GM12878 (cell line): ENCODE measurements at regions not wholly inside any gene's neighbourhood (a gene's known extent, or its start where the extent isn't known, plus 50 kb on each side); places are given as distances from the start of the nearest gene placed in this dataset.

Experiments used
- ATAC-seq: fragments of 200-7000 bp; cut with Tn5 transposase; 3 replicates; pipeline ENCODE4 v1.9.1; 2020; ENCODE audit warnings: mild to moderate bottlenecking, moderate library complexity
- BruUV-seq: library from RNA; stranded (reverse); fragments of 400-500 nt; replicated peaks from 2 replicates; lab custom pipeline; 2021; lab: Mats Ljungman, UMichigan
- CTCF ChIA-PET: fragments of 300-600 bp; sonication (Branson Sonifier 250); formaldehyde crosslinking; extraction: SDS; loops from one replicate; lab custom pipeline; 2021; ENCODE audit warnings: inconsistent platforms; lab: Yijun Ruan, JAX
- POLR2A ChIA-PET: fragments of 350-600 bp; formaldehyde crosslinking; extraction: SDS; loops from one replicate; lab custom pipeline; 2021; ENCODE audit warnings: inconsistent platforms; lab: Charles Lee
- RAD21 ChIA-PET: fragments of 300-600 bp; sonication (Branson Sonifier 250); formaldehyde crosslinking; loops from one replicate; lab custom pipeline; 2023; ENCODE audit warnings: antibody characterized with exemption; ENCODE audit not compliant: unreplicated experiment; lab: Charles Lee
- SMC1A ChIA-PET: fragments of 300-600 bp; sonication (Branson Sonifier 250); formaldehyde crosslinking; loops from one replicate; lab custom pipeline; 2023; ENCODE audit not compliant: unreplicated experiment, uncharacterized antibody; lab: Charles Lee
- DNase-seq: peaks from one replicate; pipeline ENCODE4 v3.0.0-alpha.2; 2011; ENCODE audit warnings: low read depth, low spot score
- FAIRE-seq: peaks from 3 replicates; lab custom pipeline; 2011; peaks lifted over from hg19 to GRCh38; lab: Jason Lieb, UNC
- H2AFZ ChIP-seq: 2 replicates; pipeline ENCODE4 v1.6.0; 2011; ENCODE audit warnings: low read depth, low read length, control low read depth; ENCODE audit not compliant: control insufficient read depth
- H3K27ac ChIP-seq: 2 replicates; pipeline ENCODE4 v1.5.1; 2011; ENCODE audit warnings: control low read depth; ENCODE audit not compliant: control insufficient read depth, insufficient read depth
- H3K27me3 ChIP-seq, 2 experiments: replicated peaks in 1 of 2; 2 replicates each; pipeline versions ENCODE4 v1.6.0 to v1.6.1; 2011; ENCODE audit warnings: low read length in 1 of 2; ENCODE audit not compliant: control insufficient read depth in 2 of 2, insufficient read depth in 2 of 2
- H3K36me3 ChIP-seq, 2 experiments: 2 replicates each; pipeline ENCODE4 v1.5.1; 2011; ENCODE audit warnings: low read length in 1 of 2; ENCODE audit not compliant: control insufficient read depth in 2 of 2, insufficient read depth in 2 of 2
- H3K4me1 ChIP-seq: 2 replicates; pipeline ENCODE4 v1.6.1; 2011; ENCODE audit warnings: mild to moderate bottlenecking, low read length, moderate library complexity, mixed read lengths; ENCODE audit not compliant: control insufficient read depth, insufficient read depth
- H3K4me2 ChIP-seq: 2 replicates; pipeline ENCODE4 v1.6.0; 2011; ENCODE audit warnings: control low read depth; ENCODE audit not compliant: control insufficient read depth, insufficient read depth
- H3K4me3 ChIP-seq: fragments of 200-600 bp; sonication (generic); 2 replicates; pipeline ENCODE4 v1.5.1; 2016
- H3K79me2 ChIP-seq: 2 replicates; pipeline ENCODE4 v1.6.0; 2011; ENCODE audit warnings: low read length; ENCODE audit not compliant: control insufficient read depth, insufficient read depth
- H3K9ac ChIP-seq: 2 replicates; pipeline ENCODE4 v1.8.0; 2011; ENCODE audit warnings: low read length, control low read depth, mixed read lengths; ENCODE audit not compliant: control insufficient read depth, insufficient read depth
- H3K9me3 ChIP-seq: replicated peaks from 3 replicates; pipeline ENCODE4 v1.5.1; 2011; ENCODE audit warnings: mild to moderate bottlenecking, low read length; ENCODE audit not compliant: control insufficient read depth, insufficient read depth
- H4K20me1 ChIP-seq: 2 replicates; pipeline ENCODE4 v1.6.0; 2011; ENCODE audit not compliant: control insufficient read depth, insufficient read depth
- BACH1 ChIP-seq: fragments of 450-650 bp; IDR thresholded peaks from 2 replicates; pipeline ENCODE4 v1.6.1; 2017; ENCODE audit warnings: mild to moderate bottlenecking, borderline replicate concordance
- CBFB ChIP-seq: IDR thresholded peaks from 2 replicates; pipeline ENCODE4 v1.6.1; 2016; ENCODE audit warnings: antibody characterized with exemption, low read depth
- CBX5 ChIP-seq: sonication (generic); IDR thresholded peaks from 2 replicates; pipeline ENCODE4 v1.6.1; 2016; ENCODE audit warnings: low read depth, moderate library complexity, mild to moderate bottlenecking, inconsistent platforms
- CEBPZ ChIP-seq: fragments of 150-350 bp; IDR thresholded peaks from 2 replicates; pipeline ENCODE4 v1.6.1; 2016; ENCODE audit warnings: low read depth, low read length
- CREB1 ChIP-seq: IDR thresholded peaks from 2 replicates; pipeline ENCODE4 v1.6.1; 2012; ENCODE audit warnings: low read depth, mild to moderate bottlenecking, inconsistent platforms
- DPF2 ChIP-seq: fragments of 450-650 bp; IDR thresholded peaks from 2 replicates; pipeline ENCODE4 v1.6.1; 2017; ENCODE audit warnings: mild to moderate bottlenecking
- ESRRA ChIP-seq: IDR thresholded peaks from 2 replicates; pipeline ENCODE4 v1.6.1; 2012; ENCODE audit warnings: mild to moderate bottlenecking, low read length, improper control_type of control experiment
- FOS ChIP-seq: IDR thresholded peaks from 3 replicates; pipeline ENCODE4 v1.6.1; 2011; ENCODE audit warnings: borderline replicate concordance; ENCODE audit not compliant: insufficient read length; ENCODE audit errors: extremely low read depth
- KAT2A ChIP-seq: conservative IDR thresholded peaks from 2 replicates; pipeline ENCODE4 v1.6.1; 2011; ENCODE audit warnings: low read depth, low read length; ENCODE audit not compliant: control insufficient read depth
- MEF2B ChIP-seq: fragments of 450-650 bp; IDR thresholded peaks from 2 replicates; pipeline ENCODE4 v1.6.1; 2018; ENCODE audit warnings: mild to moderate bottlenecking, moderate library complexity; ENCODE audit not compliant: partially characterized antibody, poor library complexity, severe bottlenecking
- NFXL1 ChIP-seq: fragments of 450-650 bp; IDR thresholded peaks from 2 replicates; pipeline ENCODE4 v1.6.1; 2017; ENCODE audit warnings: antibody characterized with exemption, mild to moderate bottlenecking, borderline replicate concordance
- NR2C2 ChIP-seq: IDR thresholded peaks from 2 replicates; pipeline ENCODE4 v1.6.1; 2011; ENCODE audit warnings: borderline replicate concordance, low read depth; ENCODE audit not compliant: control insufficient read depth, insufficient read length
- NR2F1 ChIP-seq: fragments of 450-650 bp; conservative IDR thresholded peaks from 2 replicates; pipeline ENCODE4 v1.6.1; 2017; ENCODE audit warnings: mild to moderate bottlenecking
- PAX8 ChIP-seq: fragments of 450-650 bp; IDR thresholded peaks from 2 replicates; pipeline ENCODE4 v1.6.1; 2017; ENCODE audit warnings: mild to moderate bottlenecking, moderate library complexity
- RAD51 ChIP-seq: fragments of 450-650 bp; IDR thresholded peaks from 2 replicates; pipeline ENCODE4 v1.6.1; 2016; ENCODE audit warnings: moderate library complexity, mild to moderate bottlenecking, inconsistent platforms
- RFX5 ChIP-seq: IDR thresholded peaks from 2 replicates; pipeline ENCODE4 v1.6.1; 2011; ENCODE audit warnings: low read depth, low read length, improper control_type of control experiment
- TAF1 ChIP-seq: IDR thresholded peaks from 2 replicates; pipeline ENCODE4 v1.6.1; 2011; ENCODE audit warnings: mild to moderate bottlenecking, low read depth, low read length, borderline replicate concordance
- TBL1XR1 ChIP-seq: IDR thresholded peaks from 2 replicates; pipeline ENCODE4 v1.6.1; 2012; ENCODE audit warnings: low read depth, low read length, improper control_type of control experiment
- ZBED1 ChIP-seq: IDR thresholded peaks from 2 replicates; pipeline ENCODE4 v1.6.1; 2016; ENCODE audit warnings: borderline replicate concordance
- ZNF24 ChIP-seq: fragments of 450-650 bp; IDR thresholded peaks from 2 replicates; pipeline ENCODE4 v1.6.1; 2017; ENCODE audit warnings: antibody characterized with exemption, mild to moderate bottlenecking
- WGBS: methylation state at CpG from one replicate; pipeline ENCODE4 v1.1.6; 2016; ENCODE audit warnings: low lambda C conversion rate; ENCODE audit not compliant: insufficient replicate concordance, insufficient coverage; ENCODE audit errors: missing lambda C conversion rate; 5-methylcytosine and 5-hydroxymethylcytosine counted together
- in situ Hi-C: fragments of 300-500 bp; cut with MboI; formaldehyde crosslinking; loops from 9 replicates; pipeline ENCODE4 v1.14.3; 2018; ENCODE audit warnings: mixed read lengths
- intact Hi-C: fragments of 100-400 bp; cut with micrococcal nuclease; formaldehyde crosslinking; loops from one replicate; pipeline ENCODE4 v1.14.2; 2022; ENCODE audit not compliant: unreplicated experiment

GRCh38 chr1:38708701-38709258, 150.8 kb downstream of the RRAGC start:
- ChIA-PET CTCF (no interaction called here), POLR2A (no interaction called here), SMC1A (no interaction called here), RAD21 (no interaction called here)
- H3K27ac ChIP-seq, result no peak overlapping the region
- no peak overlapping the region for H3K9ac ChIP-seq
- TF ChIP-seq RFX5 (no peak), NR2C2 (no peak), TAF1 (no peak), ZNF24 (no peak), FOS (no peak), KAT2A (no peak), CEBPZ (no peak), NR2F1 (no peak), ZBED1 (no peak), ESRRA (no peak), NFXL1 (no peak), BACH1 (no peak), CBX5 (no peak), RAD51 (no peak), DPF2 (no peak), CREB1 (no peak), PAX8 (no peak), TBL1XR1 (no peak), MEF2B (no peak), CBFB (no peak)
- no peak for FAIRE-seq
- H2AFZ ChIP-seq, result no peak overlapping the region
- intact Hi-C loops, result no loop called here
- DNase-seq, result no peak
- H3K4me3 ChIP-seq, result no peak overlapping the region
- no peaks in the 10 kb centered on the region for H3K36me3 ChIP-seq
- BruUV-seq, result no TSS peak
- no peaks in the 10 kb centered on the region for H3K27me3 ChIP-seq
- in situ Hi-C loops, result no loop called here
- no peaks in the 10 kb centered on the region for H3K79me2 ChIP-seq
- H3K9me3 ChIP-seq, result no peaks in the 10 kb centered on the region
- H4K20me1 ChIP-seq, result no peaks in the 10 kb centered on the region
- ATAC-seq, result no peak
- H3K4me1 ChIP-seq, result no peaks in the 10 kb centered on the region
- H3K4me2 ChIP-seq, result no peak overlapping the region
- 84% methylated on average over 44 of the region's 44 CpGs for WGBS
